LNCAP (cell line): ENCODE measurements at regions not wholly inside any gene's neighbourhood (a gene's known extent, or its start where the extent isn't known, plus 50 kb on each side); places are given as distances from the start of the nearest gene placed in this dataset.

ENCODE experiments used
- TF ChIP-seq, protein P1 (sequence below): fragments of 450-650 bp; IDR thresholded peaks from 2 replicates; pipeline ENCODE4 v1.5.1; 2017; ENCODE audit warnings: mild to moderate bottlenecking

DNA sequence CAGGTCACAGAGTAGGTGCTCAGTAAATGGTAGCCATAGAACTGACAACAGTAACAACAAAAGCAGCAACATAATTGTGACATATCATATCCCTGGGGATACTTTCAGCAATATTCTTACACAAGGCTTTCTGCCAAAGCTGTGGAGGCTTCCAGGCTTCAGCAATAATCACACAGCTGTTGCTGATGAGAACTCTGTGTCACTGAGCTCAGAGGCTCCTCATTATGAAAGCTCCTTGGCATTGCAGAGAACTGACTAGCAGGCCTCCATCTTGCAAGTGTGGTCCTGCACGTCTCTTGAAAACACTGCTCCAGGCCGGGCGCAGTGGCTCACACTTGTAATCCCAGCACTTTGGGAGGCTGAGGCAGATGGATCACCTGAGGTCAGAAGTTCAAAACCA lies 97.3 kb upstream of the BTG1 start:
- TF ChIP-seq, protein P1, sequence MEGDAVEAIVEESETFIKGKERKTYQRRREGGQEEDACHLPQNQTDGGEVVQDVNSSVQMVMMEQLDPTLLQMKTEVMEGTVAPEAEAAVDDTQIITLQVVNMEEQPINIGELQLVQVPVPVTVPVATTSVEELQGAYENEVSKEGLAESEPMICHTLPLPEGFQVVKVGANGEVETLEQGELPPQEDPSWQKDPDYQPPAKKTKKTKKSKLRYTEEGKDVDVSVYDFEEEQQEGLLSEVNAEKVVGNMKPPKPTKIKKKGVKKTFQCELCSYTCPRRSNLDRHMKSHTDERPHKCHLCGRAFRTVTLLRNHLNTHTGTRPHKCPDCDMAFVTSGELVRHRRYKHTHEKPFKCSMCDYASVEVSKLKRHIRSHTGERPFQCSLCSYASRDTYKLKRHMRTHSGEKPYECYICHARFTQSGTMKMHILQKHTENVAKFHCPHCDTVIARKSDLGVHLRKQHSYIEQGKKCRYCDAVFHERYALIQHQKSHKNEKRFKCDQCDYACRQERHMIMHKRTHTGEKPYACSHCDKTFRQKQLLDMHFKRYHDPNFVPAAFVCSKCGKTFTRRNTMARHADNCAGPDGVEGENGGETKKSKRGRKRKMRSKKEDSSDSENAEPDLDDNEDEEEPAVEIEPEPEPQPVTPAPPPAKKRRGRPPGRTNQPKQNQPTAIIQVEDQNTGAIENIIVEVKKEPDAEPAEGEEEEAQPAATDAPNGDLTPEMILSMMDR = no peak

DNA sequence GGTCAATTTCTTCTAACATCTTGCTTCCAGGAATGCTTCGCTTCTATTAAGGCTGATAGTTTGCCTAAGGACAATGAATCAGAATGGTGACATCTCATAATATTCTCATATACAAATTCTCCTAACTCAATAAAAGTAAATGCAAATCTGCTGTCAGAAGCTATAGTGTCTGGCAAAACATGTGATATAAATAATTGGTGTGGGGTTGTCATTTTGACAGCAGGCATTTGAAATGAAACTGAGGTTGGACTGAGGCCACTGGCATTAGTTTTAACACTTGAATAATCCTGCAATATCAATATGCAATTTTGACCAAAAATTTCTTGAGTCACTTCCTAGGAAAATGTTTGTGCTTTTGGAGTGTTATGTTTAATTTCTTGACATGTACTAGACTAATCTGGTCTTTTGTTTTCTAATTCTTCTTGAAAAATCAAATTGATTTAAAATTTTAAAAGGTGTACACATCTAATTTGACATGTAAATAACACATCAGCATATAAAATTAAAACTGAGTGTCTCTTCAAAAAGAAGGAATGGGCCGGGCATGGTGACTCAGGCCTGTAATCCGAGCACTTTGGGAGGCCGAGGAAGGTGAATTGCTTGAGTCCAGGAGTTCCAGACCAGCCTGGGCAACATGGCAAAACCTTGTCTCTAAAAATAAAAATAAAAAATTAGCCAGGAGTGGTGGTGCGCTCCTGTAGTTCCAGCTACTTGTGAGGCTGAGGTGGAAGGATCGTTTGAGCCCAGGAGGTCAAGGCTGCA lies 92.3 kb upstream of the BTG1 start:
- TF ChIP-seq, protein P1 = no peak

DNA sequence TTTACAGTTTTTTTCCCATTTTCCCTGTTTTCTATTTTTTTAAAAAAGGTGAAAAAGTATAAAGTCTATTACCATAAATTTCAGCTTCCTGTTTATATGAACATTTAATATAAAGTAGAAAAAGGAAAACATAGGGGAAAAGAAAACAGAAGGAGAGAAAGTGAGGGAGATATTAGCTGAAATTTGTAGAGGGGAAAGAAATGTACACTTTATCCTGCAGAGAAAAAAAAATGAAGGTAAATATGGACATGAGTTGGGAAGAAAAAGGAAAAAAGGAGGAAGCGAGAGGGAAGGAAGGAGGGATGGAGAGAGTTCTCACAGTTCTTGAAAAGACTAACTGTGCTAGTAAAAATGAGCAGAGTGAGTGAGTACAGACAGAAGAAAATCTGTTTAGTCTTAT lies 91.6 kb upstream of the BTG1 start:
- TF ChIP-seq, protein P1 = no peak

DNA sequence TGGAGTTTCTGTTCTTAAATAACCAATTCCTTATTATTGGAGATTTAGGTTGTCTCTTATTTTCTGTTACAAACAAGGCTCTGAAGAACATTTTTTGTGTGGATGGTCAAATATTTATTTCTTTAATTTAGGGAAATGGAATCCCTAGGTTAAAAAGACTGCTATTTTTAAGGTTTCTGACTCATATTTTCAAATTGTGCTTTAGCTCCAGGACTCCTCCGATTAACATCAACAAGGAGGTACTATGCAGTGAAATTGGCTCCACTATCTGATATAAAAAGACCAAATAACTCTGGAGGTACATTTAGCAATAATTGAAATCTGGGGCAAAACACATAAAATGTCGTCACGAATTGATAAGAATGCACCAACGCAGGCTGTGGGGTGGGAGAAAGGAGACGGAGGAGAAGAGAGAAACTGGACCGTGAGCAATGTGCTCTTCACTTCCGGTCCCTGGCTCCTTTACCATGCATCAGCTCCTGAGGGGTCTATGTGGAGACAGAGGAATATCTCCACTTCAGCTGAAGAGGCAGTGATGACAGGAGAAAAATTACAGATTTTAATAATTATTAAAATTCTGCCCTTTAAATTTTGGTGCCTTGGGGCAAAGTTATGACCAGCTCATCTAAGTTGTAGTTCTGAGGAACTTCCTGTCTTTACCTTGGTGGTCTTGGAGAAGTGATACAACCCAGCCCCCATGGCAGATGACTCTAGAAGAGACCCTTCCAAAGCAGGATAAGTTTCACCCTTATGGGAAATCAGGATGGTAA lies 90.2 kb upstream of the BTG1 start:
- TF ChIP-seq, protein P1 = no peak

DNA sequence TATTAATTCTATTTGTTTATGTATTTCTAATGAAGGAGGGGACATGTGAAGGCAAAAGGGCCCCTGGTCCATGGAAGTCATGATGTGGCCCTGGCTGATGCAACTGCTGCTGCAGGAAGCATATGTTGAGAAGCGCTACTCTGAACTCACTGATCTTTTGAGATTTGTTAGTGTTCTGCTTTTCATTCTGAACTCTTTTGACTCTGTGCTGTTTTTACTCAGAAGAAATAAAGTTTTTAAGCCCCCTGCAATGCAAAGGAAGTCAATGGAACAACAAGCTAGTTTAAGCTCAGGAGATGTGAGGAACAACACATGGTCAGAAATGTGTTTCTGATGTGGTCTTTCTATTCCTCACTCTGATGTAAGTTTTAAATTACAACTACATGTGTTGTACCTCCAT lies 88.9 kb upstream of the BTG1 start:
- TF ChIP-seq, protein P1 = no peak

DNA sequence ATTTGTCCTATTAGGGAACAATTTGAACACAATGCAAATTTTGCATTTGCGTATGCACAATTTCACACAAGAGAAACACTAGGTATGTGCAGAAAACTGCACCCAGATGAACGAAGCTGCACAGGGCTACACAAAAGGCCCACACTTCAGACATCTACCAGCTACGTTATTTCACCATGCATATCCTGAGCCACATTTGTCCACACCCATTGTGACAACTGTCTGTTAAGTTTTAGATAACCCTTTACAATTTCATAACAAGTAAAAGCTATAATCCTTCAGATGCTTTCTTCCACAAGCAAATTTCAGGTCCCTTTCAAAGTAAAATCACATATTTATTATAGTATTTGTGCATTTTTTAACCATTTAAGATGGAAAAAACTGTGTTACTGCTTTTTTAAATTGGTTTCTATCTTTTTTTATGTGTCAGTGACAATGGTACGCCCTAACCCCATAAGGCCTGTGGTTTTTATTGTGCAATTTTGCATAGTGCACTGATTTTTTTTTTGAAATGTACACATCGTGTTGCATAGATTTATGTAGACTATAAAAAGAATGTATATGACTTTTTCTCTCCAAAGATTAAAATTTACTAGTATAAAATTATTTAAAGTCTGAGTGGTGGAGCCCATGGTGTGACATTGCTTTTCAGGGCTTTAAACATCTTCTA lies 87.8 kb upstream of the BTG1 start:
- TF ChIP-seq, protein P1 = no peak

DNA sequence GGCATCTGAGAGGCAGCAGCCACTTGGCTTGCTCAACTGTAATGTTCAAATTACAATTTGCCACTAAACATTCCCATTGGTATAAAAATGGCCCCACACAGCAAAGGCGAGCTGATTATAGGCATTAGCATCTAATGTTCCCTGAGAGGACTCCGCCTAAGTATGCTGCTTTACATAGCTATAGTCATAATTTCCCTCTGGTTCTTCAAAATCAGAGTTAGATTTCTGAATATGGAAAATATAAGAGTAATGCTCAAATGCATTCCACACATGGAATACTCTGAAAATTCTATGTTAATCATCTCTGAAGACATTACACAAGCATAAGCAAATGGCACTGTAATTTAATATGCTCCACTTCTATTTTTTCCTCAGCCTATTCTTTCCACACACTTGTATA lies 83.7 kb upstream of the BTG1 start:
- TF ChIP-seq, protein P1 = no peak
